GM18873 (cell line): ENCODE measurements at regions not wholly inside any gene's neighbourhood (a gene's known extent, or its start where the extent isn't known, plus 50 kb on each side); places are given as distances from the start of the nearest gene placed in this dataset.

Source experiments
- ATAC-seq: cut with Tn5 transposase; IDR thresholded peaks from one replicate; pipeline ENCODE4 v1.9.1; 2021; ENCODE audit warnings: mild to moderate bottlenecking, moderate library complexity, moderate number of reproducible peaks; ENCODE audit not compliant: unreplicated experiment, low FRiP score

GRCh38 chr2:18467749-18468360 is 92.6 kb downstream of the RDH14 start:
- no peak for ATAC-seq

- no peak for ATAC-seq
These were observed 94.5 kb downstream of the RDH14 start for GRCh38 chr2:18465979-18466378.

DNA sequence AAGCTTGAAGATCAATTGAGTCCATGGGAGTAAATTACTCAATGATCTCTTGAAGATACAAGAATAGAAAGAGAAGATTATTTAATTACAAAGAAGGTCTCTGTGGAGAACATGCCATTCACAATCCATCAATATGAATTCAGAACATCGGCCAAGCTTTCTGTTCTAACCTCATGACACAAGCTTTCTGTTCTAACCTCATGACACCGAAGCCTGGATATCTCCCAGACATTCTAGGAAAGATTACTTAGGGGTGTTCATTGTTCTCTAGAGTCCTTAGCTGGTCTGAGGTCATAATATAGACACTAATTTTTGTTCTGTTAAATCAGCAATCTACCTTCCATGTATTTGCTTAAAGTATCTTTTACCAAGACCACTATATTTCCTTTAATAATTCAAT is 95.5 kb downstream of the RDH14 start:
- no peak for ATAC-seq

DNA sequence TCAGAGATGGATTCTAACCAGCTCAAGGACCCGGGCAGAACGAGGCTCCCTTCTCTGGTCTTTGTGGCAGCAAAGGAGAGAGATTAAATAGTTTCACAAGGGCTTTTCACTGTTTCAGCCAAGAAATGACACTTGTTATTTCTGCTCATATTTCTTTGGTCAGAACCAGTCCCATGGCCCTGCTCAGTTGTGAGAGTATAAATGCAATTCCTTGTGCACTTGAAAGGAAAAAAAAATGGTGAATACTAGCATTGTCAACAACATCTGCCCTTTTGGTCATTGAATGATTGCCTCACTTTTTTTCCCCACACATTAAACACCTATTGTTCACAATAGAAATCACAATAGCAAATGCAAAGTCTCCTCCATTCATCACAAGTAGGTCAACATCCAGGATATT is 104.4 kb downstream of the RDH14 start:
- no peak for ATAC-seq

GRCh38 chr2:18455236-18455862 is 105.1 kb downstream of the RDH14 start:
- ATAC-seq: no peak

- ATAC-seq: no peak
These were observed 105.7 kb downstream of the RDH14 start for GRCh38 chr2:18454692-18455235.

DNA sequence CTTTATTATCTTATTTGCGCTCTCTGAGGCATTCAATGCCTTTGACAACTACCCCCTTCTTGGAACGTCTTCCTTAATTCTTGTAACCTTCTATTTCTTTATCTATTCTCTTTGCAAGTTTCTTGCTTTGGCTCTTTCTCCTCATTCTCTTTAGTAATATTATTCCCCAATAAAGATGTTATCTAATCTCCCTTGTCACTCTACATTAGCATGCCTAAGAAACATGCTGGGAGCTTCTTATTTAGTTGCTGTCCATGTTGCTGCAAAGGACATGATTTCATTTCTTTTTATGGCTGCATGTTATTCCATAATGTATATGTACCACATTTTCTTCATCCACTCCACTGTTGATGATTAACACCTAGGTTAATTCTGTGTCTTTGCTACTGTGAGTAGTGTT is 113.7 kb downstream of the RDH14 start:
- ATAC-seq: no peak

DNA sequence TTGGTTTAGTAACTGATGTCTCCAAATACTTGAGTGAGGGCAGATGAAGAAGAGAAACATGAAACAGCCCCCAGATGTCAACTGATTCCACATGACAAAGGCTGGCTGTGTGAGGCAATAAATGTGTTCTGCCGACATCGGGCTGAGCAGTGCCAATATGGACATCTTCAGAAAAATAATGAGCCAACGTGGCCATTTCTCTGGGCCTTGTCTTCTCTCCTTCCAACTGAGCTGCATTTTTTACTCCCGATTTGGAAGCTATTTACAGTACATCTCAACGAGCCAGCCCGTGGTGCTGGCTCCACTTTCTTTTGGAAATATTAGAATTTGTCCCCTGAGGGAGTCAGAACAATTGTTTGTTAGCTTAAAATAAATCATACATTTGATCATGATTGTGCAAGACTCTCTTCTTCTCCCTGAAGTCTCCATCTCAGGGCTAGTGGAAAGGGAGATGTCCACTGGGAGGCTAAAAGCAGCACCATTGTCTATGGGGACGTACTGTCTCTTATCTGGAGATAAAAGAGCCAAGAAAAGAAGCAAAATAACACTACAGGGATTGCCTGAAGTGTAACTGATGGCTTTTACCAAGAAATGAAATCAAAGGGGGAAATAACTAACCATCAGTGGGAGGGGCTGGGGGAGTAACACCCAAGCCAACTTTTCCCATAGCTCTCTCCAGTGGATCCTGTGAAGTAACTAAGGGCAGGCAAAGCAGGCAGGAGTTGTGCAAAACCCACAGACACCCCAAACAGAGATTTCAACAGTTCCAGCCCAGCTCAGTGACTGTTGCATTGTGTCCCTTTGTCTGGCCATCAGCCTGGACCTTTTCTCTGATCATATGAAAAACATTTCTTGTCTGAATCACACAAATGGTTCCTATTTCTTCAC is 114.8 kb downstream of the RDH14 start:
- no peak for ATAC-seq

DNA sequence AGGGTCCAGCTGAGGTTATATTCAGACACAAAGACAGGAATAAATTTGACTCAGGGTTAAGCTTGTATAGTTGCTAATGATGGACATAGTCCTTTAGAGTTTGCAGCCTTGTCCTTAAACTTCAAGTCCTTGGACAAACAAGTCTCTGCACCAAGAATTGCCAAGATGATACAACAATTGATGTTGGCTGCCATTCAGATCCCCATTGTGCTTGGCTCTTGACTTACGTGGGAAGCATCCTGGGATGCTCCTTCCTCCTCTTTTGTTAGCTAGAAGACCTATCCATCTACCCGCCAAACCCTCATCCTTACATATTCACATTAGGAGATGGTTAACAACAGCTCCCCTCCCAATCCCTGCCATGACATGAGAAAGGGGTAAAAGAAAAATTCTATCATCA is 115.6 kb downstream of the RDH14 start:
- ATAC-seq: no peak

- ATAC-seq: no peak
These were observed 118.9 kb downstream of the RDH14 start for GRCh38 chr2:18441583-18441982.

GRCh38 chr2:18440777-18441176 is 119.7 kb downstream of the RDH14 start:
- ATAC-seq: no peak

- ATAC-seq: no peak
These were observed 120.3 kb downstream of the RDH14 start for GRCh38 chr2:18440141-18440661.

DNA sequence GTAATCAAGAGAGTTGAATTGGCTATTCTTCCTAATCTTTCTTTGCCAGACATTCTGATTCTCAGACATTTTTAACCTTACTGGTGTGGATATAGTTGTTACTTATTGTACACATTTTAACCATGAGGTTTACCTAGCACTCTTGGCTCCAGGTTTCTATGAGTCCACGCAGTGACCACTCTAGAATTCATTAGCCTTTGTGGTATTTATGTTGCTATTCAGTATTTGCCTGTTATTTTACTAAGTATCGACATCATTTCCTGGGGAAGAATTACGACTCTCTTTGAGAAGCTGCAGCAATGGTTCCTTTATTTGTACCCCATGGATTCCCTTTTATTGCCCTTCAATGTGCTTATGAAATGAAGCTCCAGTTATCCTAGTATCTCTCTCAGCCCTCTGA is 120.7 kb downstream of the RDH14 start:
- no peak for ATAC-seq

GRCh38 chr2:18437909-18438308 is 122.5 kb downstream of the RDH14 start:
- no peak for ATAC-seq

GRCh38 chr2:18436503-18437005 is 123.9 kb downstream of the RDH14 start:
- ATAC-seq: no peak

- no peak for ATAC-seq
These were observed 124.9 kb downstream of the RDH14 start for GRCh38 chr2:18435426-18436037.

DNA sequence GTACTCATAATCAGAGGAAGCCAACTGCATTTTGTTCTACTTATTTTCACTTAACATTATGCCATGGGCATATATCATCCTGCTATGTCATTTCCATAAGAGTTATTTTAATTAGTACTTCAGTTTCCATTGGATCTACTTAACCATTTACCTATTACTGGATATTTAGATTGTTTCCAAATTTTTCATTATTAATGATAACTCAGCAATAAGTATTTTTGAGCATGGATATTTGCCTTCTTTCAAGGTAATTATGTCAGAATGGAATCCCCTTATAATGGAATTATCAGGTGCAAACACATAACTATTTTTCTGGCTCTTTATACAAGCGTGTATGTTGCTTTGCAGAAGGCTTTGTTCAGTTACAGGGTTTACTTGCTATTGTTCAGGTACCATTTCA is 126.6 kb downstream of the RDH14 start:
- ATAC-seq: no peak

GRCh38 chr2:18432999-18433398 is 127.5 kb downstream of the RDH14 start:
- no peak for ATAC-seq

DNA sequence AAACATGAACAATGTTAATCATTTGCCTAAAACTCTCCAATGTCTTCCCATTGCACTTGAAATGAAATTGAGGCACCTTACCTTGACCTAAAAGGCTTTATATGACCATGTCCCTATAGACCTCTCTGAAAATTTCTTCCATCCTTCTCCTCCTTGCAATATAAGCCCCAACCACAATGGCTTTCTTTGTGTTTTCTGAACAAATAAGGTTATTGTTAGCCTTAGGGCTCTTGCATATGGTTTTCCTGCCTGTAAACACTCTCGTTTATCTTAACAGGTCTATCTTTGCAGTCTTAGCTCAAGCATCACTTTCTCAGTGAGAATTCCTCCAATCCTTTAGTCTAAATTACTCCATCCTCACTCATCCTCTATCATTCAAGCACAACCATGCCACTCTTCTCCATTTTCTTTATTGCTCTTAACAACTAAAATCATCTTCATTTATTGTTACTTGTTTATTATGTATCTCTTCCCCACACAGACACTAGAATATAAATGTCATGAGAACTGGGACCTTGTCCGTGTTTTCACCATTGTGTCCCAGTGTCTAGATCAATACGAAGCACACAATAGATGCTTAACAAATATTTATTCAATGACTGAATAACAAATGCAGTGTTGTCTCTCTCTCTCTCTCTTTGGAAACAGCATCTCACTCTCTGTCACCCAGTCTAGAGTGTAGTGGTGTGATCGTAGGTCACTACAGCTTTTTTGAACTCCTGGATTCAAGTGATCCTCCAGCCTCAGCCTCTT is 129.3 kb downstream of the RDH14 start:
- no peak for ATAC-seq

DNA sequence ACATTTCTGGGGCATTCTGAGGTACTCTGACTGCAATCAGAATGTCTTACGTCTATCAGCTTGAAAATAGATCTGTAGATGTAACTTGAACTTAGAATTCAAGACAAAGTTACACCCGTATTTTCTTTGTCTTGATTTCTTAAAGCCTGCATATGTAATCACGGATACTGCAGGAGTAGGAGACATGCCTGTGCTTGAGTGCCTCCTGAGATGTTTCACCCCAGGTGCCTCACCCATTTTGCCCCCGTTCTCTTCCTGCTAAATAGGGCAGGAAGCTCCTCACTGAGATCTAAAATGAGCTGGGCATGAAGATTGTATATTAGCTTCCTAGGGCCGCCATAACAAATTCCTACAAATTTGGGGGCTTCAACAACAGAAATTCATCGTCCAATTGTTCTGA is 131.9 kb downstream of the RDH14 start:
- no peak for ATAC-seq
